IPS-20b (cell line): ENCODE measurements at regions not wholly inside any gene's neighbourhood (a gene's known extent, or its start where the extent isn't known, plus 50 kb on each side); places are given as distances from the start of the nearest gene placed in this dataset.
"Not testable (repeated sequence)": the region's sequence is repeated elsewhere in the genome, so short reads cannot be mapped to it uniquely, and the experiment has no call there.

Source experiments
- H3K27ac ChIP-seq: one replicate; pipeline ENCODE4 v1.5.1; 2013; ENCODE audit warnings: low read length
- H3K27me3 ChIP-seq: 2 replicates; pipeline ENCODE4 v1.6.1; 2013; ENCODE audit warnings: mild to moderate bottlenecking, low read length, inconsistent platforms; ENCODE audit not compliant: insufficient read depth
- H3K36me3 ChIP-seq: 2 replicates; pipeline ENCODE4 v1.6.1; 2013; ENCODE audit warnings: low read depth, mild to moderate bottlenecking, inconsistent platforms, low read length, moderate library complexity; ENCODE audit not compliant: insufficient read depth
- H3K4me1 ChIP-seq: 2 replicates; pipeline ENCODE4 v1.6.1; 2013; ENCODE audit warnings: mild to moderate bottlenecking, control low read depth, inconsistent platforms, low read length, moderate library complexity; ENCODE audit not compliant: insufficient read depth
- H3K4me3 ChIP-seq: 2 replicates; pipeline ENCODE4 v1.5.1; 2013; ENCODE audit warnings: mild to moderate bottlenecking, low read length, inconsistent platforms
- H3K9ac ChIP-seq: 2 replicates; pipeline ENCODE4 v1.6.1; 2013; ENCODE audit warnings: low read depth, mild to moderate bottlenecking, inconsistent platforms, low read length, moderate library complexity
- H3K9me3 ChIP-seq: 2 replicates; pipeline ENCODE4 v1.6.1; 2013; ENCODE audit warnings: mild to moderate bottlenecking, low read depth, low read length, inconsistent platforms; ENCODE audit not compliant: insufficient read depth

DNA sequence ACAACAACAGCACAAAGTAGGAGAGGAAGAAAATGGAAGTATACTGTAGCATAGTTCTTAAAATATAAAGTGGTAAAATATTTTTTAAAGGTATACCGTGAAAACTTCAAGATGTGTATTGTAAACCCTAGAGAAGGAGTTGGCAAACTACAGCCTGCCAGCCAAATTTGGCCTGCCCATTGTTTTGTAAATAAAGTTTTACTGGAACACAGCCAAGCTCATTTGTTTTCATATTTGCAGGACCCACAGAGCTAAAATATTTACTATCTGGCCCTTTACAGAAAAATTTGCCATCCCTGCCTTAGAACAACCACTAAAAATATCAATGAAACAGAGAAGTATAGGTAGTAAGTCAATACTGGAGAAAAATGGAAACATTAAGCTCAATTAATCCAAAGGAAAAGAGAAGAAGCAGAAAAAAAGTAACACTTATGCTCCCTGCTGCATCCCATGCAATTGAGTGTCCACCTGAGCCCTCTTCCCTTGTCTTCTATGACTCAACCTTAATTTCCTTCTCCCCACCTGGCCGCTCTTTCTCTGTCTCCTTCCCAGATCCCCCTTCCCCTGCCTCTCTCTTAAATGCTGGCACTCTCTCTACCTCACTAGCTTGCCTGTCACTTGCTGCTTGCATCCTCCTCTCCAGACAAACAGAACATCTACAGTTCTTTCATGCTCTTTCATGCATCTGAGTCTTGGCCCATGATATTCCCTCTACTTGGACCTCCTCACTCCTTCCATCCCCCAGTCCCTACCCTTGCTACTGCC lies 50.6 kb upstream of the FER start:
- no peaks in the 10 kb centered on the region for H3K9me3 ChIP-seq
- H3K4me1 ChIP-seq, result 0 out of 2 replicates have a peak, but pooled peaks cover 3% of the 10 kb centered on the region
- no peak overlapping the region for H3K27ac ChIP-seq
- H3K36me3 ChIP-seq, result no peaks in the 10 kb centered on the region
- no peaks in the 10 kb centered on the region for H3K27me3 ChIP-seq
- no peak overlapping the region for H3K4me3 ChIP-seq
- H3K9ac ChIP-seq, result no peak overlapping the region

DNA sequence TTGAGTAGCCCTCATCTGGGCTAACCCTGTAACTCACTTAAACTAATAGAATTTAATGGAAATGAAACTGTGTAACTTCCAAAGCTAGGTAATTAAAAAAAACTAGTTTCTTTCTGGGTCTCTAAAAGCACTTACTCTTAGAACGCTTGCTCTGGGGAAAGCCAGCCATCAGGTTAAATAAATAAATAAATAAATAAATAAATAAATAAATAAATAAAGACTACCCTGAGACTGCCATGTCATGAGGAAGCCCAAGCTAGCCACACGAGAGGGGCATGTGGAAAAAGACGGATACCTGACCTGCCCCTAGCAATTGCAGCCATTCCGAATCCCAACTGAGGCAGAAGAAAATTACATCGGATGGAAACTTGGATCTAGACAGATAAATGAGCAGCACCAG lies 51.3 kb upstream of the FER start:
- H3K4me1 ChIP-seq, result 0 out of 2 replicates have a peak, but pooled peaks cover 3% of the 10 kb centered on the region
- H3K9me3 ChIP-seq, result no peaks in the 10 kb centered on the region
- no peaks in the 10 kb centered on the region for H3K36me3 ChIP-seq
- H3K9ac ChIP-seq, result no peak overlapping the region
- H3K27me3 ChIP-seq, result no peaks in the 10 kb centered on the region
- H3K27ac ChIP-seq, result no peak overlapping the region
- H3K4me3 ChIP-seq, result no peak overlapping the region

DNA sequence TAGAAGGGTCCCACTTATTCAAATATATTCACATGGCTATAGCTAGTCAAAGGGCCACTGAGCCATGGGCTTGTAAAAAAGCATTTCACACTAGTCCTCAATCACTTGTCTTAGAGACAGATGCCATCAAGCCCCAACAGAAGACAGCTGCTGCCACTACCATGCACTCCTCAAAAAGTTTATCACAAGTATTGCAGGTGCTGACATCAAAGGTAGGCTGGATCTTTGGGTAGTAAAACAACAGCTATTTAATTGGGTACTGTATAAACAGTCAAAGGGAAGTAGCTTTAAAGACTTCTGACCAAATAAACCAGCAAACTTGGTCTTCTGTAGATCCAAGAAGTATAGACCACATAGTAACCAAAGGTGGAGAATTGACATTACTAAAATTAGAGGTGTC lies 59.2 kb upstream of the FER start:
- H3K4me3 ChIP-seq, result no peak overlapping the region
- H3K27ac ChIP-seq, result no peak overlapping the region
- peaks cover 21% of the 10 kb centered on the region; the same call in 1 of the 2 replicates for H3K4me1 ChIP-seq
- no peaks in the 10 kb centered on the region for H3K9me3 ChIP-seq
- H3K9ac ChIP-seq, result no peak overlapping the region
- no peaks in the 10 kb centered on the region for H3K36me3 ChIP-seq
- no peaks in the 10 kb centered on the region for H3K27me3 ChIP-seq

DNA sequence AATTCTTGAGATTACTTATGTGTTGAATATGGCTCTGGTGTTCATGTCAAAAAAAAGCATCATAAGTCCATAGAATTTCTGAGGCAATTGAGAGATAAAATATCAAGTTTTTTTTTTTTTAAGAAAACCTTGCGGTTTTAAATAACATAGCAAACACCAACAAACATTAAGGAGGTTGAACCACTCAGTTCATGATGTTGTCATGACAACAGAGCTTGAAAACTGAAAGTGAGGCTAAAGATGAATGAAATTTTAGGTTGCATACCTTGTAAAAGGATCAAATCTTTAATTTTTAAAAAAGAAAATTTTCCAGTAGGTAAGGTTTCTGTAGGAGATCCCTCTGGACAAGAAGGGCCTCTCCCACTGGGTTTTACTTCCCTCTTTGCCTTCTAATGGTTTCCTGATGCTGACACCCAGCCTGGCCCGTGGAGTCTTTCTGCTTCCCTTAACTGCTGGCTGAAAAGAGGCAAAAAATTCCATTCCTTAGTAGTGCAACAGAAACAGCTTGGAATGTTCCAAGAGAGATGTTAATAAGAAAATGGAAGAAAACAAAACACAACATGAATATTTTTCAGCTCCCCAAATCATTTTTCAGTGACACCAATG lies 60.0 kb upstream of the FER start:
- H3K4me1 ChIP-seq, result peaks cover 21% of the 10 kb centered on the region; the same call in 1 of the 2 replicates
- no peaks in the 10 kb centered on the region for H3K27me3 ChIP-seq
- H3K9ac ChIP-seq, result peak overlapping the region; percentile 46; the same call in 1 of the 2 replicates
- H3K27ac ChIP-seq, result peak overlapping the region; percentile 61
- no peaks in the 10 kb centered on the region for H3K9me3 ChIP-seq
- H3K4me3 ChIP-seq, result no peak overlapping the region
- no peaks in the 10 kb centered on the region for H3K36me3 ChIP-seq

- H3K27me3 ChIP-seq, result no peaks in the 10 kb centered on the region
- peak overlapping the region; percentile 16; the same call in 1 of the 2 replicates for H3K4me3 ChIP-seq
- peak overlapping the region; percentile 97 for H3K27ac ChIP-seq
- H3K4me1 ChIP-seq, result peaks cover 21% of the 10 kb centered on the region; the same call in 1 of the 2 replicates
- H3K36me3 ChIP-seq, result no peaks in the 10 kb centered on the region
- H3K9ac ChIP-seq, result peak overlapping the region; percentile 60; the same call in 1 of the 2 replicates
- no peaks in the 10 kb centered on the region for H3K9me3 ChIP-seq
Measured at GRCh38 chr5:108686676-108687075, 61.0 kb upstream of the FER start.

GRCh38 chr5:108685448-108686216 lies 62.1 kb upstream of the FER start:
- H3K9ac ChIP-seq, result peak overlapping the region; percentile 60; the same call in 1 of the 2 replicates
- not testable (repeated sequence) for H3K27me3 ChIP-seq, H3K9me3 ChIP-seq, H3K36me3 ChIP-seq
- H3K27ac ChIP-seq, result peak overlapping the region; percentile 97
- peak overlapping the region; percentile 16; the same call in 1 of the 2 replicates for H3K4me3 ChIP-seq
- peaks cover 23% of the 10 kb centered on the region; the same call in 1 of the 2 replicates for H3K4me1 ChIP-seq

GRCh38 chr5:108681079-108681921 lies 66.4 kb upstream of the FER start:
- Histone ChIP-seq H3K4me1 (peaks cover 7% of the 10 kb centered on the region; the same call in 1 of the 2 replicates), H3K4me3 (no peak overlapping the region), H3K9ac (peak overlapping the region; percentile 41; the same call in 1 of the 2 replicates), H3K27me3 (no peaks in the 10 kb centered on the region), H3K27ac (no peak overlapping the region), H3K9me3 (no peaks in the 10 kb centered on the region), H3K36me3 (no peaks in the 10 kb centered on the region)

GRCh38 chr5:108678091-108678490 lies 69.6 kb upstream of the FER start:
- Histone ChIP-seq H3K27ac (no peak overlapping the region), H3K36me3 (no peaks in the 10 kb centered on the region), H3K27me3 (peaks cover 15% of the 10 kb centered on the region), H3K9ac (no peak overlapping the region), H3K4me3 (no peak overlapping the region), H3K9me3 (no peaks in the 10 kb centered on the region), H3K4me1 (peaks cover 4% of the 10 kb centered on the region; the same call in 1 of the 2 replicates)

DNA sequence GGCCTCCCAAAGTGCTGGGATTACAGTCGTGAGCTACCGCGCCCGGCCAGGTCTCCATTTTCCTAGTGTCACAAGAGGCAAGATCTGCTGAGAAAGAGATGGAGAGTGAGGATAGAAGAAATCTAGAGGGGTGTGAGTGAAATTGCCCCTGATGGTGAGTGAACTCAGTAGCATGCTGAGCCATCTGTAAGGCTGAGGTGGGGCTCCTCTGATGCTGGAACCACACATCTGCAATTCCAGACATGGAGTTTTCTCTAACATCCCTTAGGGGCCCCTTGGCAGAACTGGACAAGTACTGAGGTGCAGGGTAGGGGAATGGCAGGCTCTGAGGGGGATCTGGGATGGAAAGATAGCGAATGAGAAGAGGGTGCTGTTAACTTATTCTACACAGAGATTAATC lies 72.0 kb upstream of the FER start:
- Histone ChIP-seq H3K9me3 (no peaks in the 10 kb centered on the region), H3K4me3 (no peak overlapping the region), H3K27ac (no peak overlapping the region), H3K27me3 (peaks cover 30% of the 10 kb centered on the region), H3K4me1 (peaks cover 6% of the 10 kb centered on the region; the same call in 1 of the 2 replicates), H3K36me3 (no peaks in the 10 kb centered on the region), H3K9ac (no peak overlapping the region)

- H3K27ac ChIP-seq, result no peak overlapping the region
- H3K27me3 ChIP-seq, result peaks cover 30% of the 10 kb centered on the region
- H3K36me3 ChIP-seq, result no peaks in the 10 kb centered on the region
- no peak overlapping the region for H3K9ac ChIP-seq
- H3K4me3 ChIP-seq, result no peak overlapping the region; the same call in 1 of the 2 replicates
- peaks cover 6% of the 10 kb centered on the region; the same call in 1 of the 2 replicates for H3K4me1 ChIP-seq
- no peaks in the 10 kb centered on the region for H3K9me3 ChIP-seq
Measured at GRCh38 chr5:108672639-108673038, 75.1 kb upstream of the FER start.
